Stomach (tissue), 8 donors: ENCODE measurements at regions not wholly inside any gene's neighbourhood (a gene's known extent, or its start where the extent isn't known, plus 50 kb on each side); places are given as distances from the start of the nearest gene placed in this dataset.
"Not testable (repeated sequence)": the region's sequence is repeated elsewhere in the genome, so short reads cannot be mapped to it uniquely, and the experiment has no call there.

ENCODE experiments used
- DNase-seq, 2 donors: peaks; one replicate each; pipeline versions ENCODE4 v3.0.0 to v3.0.0-alpha.2; 2013 to 2019
- H3K27ac ChIP-seq, 5 donors: fragments of 200-600 bp in 4 of 5; sonication (generic) in 4 of 5; one replicate each; pipeline ENCODE4 v1.5.1; 2013 to 2019; ENCODE audit warnings: mild to moderate bottlenecking in 1 of 5, moderate library complexity in 1 of 5
- H3K27me3 ChIP-seq, 3 donors: fragments of 200-600 bp; sonication (generic); one replicate each; pipeline ENCODE4 v1.5.1; 2017 to 2019; ENCODE audit warnings: mixed run types in 1 of 3
- H3K36me3 ChIP-seq, 4 donors: fragments of 200-600 bp; sonication (generic); 1 replicate in 3 of 4; 2 replicates in 1 of 4; pipeline ENCODE4 v1.5.1; 2016 to 2019
- H3K4me1 ChIP-seq, 4 donors: fragments of 200-600 bp; sonication (generic); one replicate each; pipeline ENCODE4 v1.5.1; 2016 to 2019
- H3K4me3 ChIP-seq, 4 donors: fragments of 200-600 bp; sonication (generic) in 3 of 4; one replicate each; pipeline ENCODE4 v1.5.1; 2016 to 2019; ENCODE audit warnings: mild to moderate bottlenecking in 1 of 4
- H3K9me3 ChIP-seq, 4 donors: fragments of 200-600 bp; sonication (generic); one replicate each; pipeline ENCODE4 v1.5.1; 2016 to 2019
- EP300 ChIP-seq: sonication (generic); formaldehyde crosslinking; IDR thresholded peaks from one replicate; pipeline ENCODE4 v1.6.1; 2017; ENCODE audit warnings: antibody characterized with exemption
- POLR2A ChIP-seq, 4 donors: fragments of 450-650 bp; IDR thresholded peaks; one replicate each; pipeline ENCODE4 v1.6.1; 2016; ENCODE audit warnings: antibody characterized with exemption in 4 of 4, control low read depth in 2 of 4, mild to moderate bottlenecking in 1 of 4, moderate library complexity in 1 of 4
- POLR2AphosphoS5 ChIP-seq, 3 donors: sonication (generic); formaldehyde crosslinking; IDR thresholded peaks; one replicate each; pipeline ENCODE4 v1.6.1; 2016; ENCODE audit warnings: antibody characterized with exemption in 3 of 3
- WGBS, 5 donors: extraction: QIAGEN DNeasy Blood & Tissue Kit in 3 of 5; methylation state at CpG; one replicate each; pipeline versions ENCODE4 v1.1.5 to v1.1.7; 2013 to 2018; 5-methylcytosine and 5-hydroxymethylcytosine counted together
- intact Hi-C: fragments of 100-400 bp; cut with DNase I; formaldehyde crosslinking; loops from one replicate; pipeline ENCODE4 v1.15.1; 2023; ENCODE audit warnings: low total_unique reads
- TF ChIP-seq, protein P1 (sequence below), 7 experiments: fragments of 450-650 bp in 4 of 7; fragments of 200-600 bp in 3 of 7; sonication (generic) in 3 of 7; IDR thresholded peaks; one replicate each; pipeline ENCODE4 v1.5.1; 2016 to 2019; ENCODE audit warnings: antibody characterized with exemption in 7 of 7, control low read depth in 2 of 7, mild to moderate bottlenecking in 1 of 7
- donor health status: healthy with polysubstance abuse.
- donor health status: Bipolar disorder and iron deficiency.
- donor health status: healthy.

DNA sequence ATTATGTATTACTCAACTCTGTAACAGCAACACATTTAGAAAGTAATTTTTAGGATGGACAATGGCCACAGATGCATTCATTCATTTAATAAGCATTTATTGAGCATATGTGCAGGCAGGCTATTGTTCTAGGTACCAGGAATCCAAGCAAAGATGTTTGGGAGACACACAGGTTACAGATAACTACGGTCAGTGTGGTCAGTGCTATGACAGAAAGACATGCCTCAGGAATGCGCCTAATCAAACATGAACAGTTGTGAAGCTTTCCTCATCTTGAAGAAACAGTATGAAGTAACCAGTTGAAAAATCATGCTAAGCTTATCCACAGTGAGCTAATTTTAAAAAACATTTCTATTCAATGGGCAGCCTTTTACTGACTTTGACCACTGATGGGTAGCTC lies 155.4 kb upstream of the CCDC54 start:
- TF ChIP-seq POLR2A (IDR thresholded peaks at IDR 0.05) (no peak), POLR2AphosphoS5 (IDR thresholded peaks at IDR 0.05) (no peak), EP300 (no peak)
- TF ChIP-seq, protein P1, sequence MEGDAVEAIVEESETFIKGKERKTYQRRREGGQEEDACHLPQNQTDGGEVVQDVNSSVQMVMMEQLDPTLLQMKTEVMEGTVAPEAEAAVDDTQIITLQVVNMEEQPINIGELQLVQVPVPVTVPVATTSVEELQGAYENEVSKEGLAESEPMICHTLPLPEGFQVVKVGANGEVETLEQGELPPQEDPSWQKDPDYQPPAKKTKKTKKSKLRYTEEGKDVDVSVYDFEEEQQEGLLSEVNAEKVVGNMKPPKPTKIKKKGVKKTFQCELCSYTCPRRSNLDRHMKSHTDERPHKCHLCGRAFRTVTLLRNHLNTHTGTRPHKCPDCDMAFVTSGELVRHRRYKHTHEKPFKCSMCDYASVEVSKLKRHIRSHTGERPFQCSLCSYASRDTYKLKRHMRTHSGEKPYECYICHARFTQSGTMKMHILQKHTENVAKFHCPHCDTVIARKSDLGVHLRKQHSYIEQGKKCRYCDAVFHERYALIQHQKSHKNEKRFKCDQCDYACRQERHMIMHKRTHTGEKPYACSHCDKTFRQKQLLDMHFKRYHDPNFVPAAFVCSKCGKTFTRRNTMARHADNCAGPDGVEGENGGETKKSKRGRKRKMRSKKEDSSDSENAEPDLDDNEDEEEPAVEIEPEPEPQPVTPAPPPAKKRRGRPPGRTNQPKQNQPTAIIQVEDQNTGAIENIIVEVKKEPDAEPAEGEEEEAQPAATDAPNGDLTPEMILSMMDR (IDR thresholded peaks at IDR 0.05), result no peak

DNA sequence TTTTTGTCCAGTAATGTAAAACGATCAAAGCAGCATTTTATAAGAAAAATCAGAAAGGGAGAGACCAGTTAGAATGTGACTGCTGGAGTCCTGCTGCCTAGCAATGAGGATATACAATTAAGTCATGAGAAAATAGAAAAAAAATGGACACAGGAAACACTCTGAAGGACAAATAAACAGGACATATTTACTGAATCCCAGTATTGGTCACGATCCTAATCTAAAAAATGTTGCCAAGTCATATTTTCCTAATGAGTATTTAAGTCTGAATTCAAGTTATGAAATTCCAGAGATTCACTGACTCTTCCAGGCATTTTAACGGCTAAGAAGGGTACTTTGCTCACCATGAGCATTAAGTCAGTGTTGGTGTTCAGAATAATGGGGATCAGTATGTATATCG lies 154.3 kb upstream of the CCDC54 start:
- no peak for TF ChIP-seq POLR2A (IDR thresholded peaks at IDR 0.05)
- no peaks in the 10 kb centered on the region for H3K27me3 ChIP-seq
- H3K36me3 ChIP-seq, result no peaks in the 10 kb centered on the region
- WGBS, 5 donors, result 57 to 67% (median 62%) methylated on average over 4 of the region's 4 CpGs
- intact Hi-C loops, result no loop called here
- H3K27ac ChIP-seq, result no peak overlapping the region
- peak in 1 of 2 donors; percentile 20 for DNase-seq
- no peaks in the 10 kb centered on the region for H3K4me1 ChIP-seq
- no peaks in the 10 kb centered on the region for H3K9me3 ChIP-seq
- H3K4me3 ChIP-seq, result no peak overlapping the region

More for the DNA sequence above, 155.4 kb upstream of the CCDC54 start:
- 75 to 90% (median 82%) methylated on average over 2 of the region's 2 CpGs for WGBS, 5 donors
- Histone ChIP-seq H3K27ac (no peak overlapping the region), H3K4me3 (no peak overlapping the region), H3K9me3 (no peaks in the 10 kb centered on the region), H3K4me1 (no peaks in the 10 kb centered on the region), H3K27me3 (no peaks in the 10 kb centered on the region), H3K36me3 (no peaks in the 10 kb centered on the region)
- intact Hi-C loops, result no loop called here
- DNase-seq, result no peak

DNA sequence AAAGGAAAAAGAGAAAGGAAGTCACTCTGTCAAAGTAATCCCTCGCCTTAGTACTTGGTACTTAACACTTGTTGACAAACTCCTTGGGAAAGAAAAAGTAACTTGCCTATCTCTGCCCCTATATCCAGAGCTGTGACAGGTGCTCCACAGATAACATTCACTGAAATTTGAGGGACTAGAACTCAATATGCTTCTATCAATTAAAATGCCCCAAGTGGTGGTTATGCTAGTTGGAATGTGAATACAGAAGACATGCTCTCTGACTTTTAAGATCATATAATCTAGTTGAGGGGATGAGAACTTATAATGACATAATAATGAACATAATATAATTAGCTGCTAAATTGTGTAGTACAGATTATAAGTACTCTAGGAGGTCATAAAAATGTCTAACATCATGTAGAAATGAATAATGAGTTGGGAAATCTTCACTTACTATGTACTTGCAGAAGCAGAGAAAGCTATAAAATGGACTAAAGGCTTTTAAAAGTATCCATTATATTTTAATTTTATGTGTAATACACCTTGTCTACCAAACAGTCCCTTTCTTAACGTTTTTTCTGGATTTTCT lies 153.1 kb upstream of the CCDC54 start:
- H3K4me1 ChIP-seq, result no peaks in the 10 kb centered on the region
- no peak overlapping the region for H3K4me3 ChIP-seq
- 43 to 57% (median 50%) methylated on average over 2 of the region's 2 CpGs for WGBS, 5 donors
- no peaks in the 10 kb centered on the region for H3K36me3 ChIP-seq
- intact Hi-C loops, result no loop called here
- no peak overlapping the region for H3K27ac ChIP-seq
- no peak for DNase-seq
- no peaks in the 10 kb centered on the region for H3K9me3 ChIP-seq
- H3K27me3 ChIP-seq, result no peaks in the 10 kb centered on the region
- TF ChIP-seq POLR2AphosphoS5 (IDR thresholded peaks at IDR 0.05), result no peak
- TF ChIP-seq, protein P1 (IDR thresholded peaks at IDR 0.05), result no peak
- TF ChIP-seq POLR2A (IDR thresholded peaks at IDR 0.05), result no peak
- TF ChIP-seq EP300, result no peak

- no peaks in the 10 kb centered on the region for H3K9me3 ChIP-seq
- DNase-seq, result no peak
- H3K36me3 ChIP-seq, result no peaks in the 10 kb centered on the region
- H3K27ac ChIP-seq, result no peak overlapping the region
- H3K27me3 ChIP-seq, result no peaks in the 10 kb centered on the region
- TF ChIP-seq, protein P1 (IDR thresholded peaks at IDR 0.05), result no peak
- no peak for TF ChIP-seq EP300
- no peak for TF ChIP-seq POLR2AphosphoS5 (IDR thresholded peaks at IDR 0.05)
- TF ChIP-seq POLR2A (IDR thresholded peaks at IDR 0.05), result no peak
- H3K4me3 ChIP-seq, result no peak overlapping the region
- whole genome bisulfite sequencing, 5 donors, result 74 to 92% (median 78%) methylated on average over 1 of the region's 1 CpG
- intact Hi-C loops, result no loop called here
- H3K4me1 ChIP-seq, result no peaks in the 10 kb centered on the region
These were observed 150.1 kb upstream of the CCDC54 start for GRCh38 chr3:107227091-107227490.

DNA sequence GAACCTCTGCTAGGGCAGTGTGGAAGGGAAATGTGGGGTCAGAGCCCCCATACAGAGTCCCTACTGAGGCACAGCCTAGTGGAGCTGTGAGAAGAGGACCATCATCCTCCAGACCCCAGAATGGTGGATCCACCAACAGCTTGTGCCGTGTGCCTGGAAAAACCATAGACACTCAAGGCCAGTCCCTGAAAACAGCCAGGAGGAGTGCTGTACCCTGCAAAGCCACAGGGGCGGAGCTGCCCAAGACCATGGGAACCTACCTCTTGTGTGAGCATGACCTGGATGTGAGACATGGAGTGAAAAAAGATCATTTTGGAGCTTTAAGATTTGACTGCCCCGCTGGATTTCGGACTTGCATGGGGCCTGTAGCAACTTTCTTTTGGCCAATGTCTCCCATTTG lies 143.4 kb upstream of the CCDC54 start:
- H3K27ac ChIP-seq, H3K9me3 ChIP-seq, H3K27me3 ChIP-seq, intact Hi-C loops, DNase-seq, H3K4me3 ChIP-seq, H3K36me3 ChIP-seq: not testable (repeated sequence)
- peaks cover 0 to 17% (median 11%) of the 10 kb centered on the region in 4 donors for H3K4me1 ChIP-seq
- WGBS, 5 donors, result 86 to 96% (median 92%) methylated on average over 4 of the region's 4 CpGs
